Thyroid gland (tissue), 4 donors: ENCODE measurements at regions not wholly inside any gene's neighbourhood (a gene's known extent, or its start where the extent isn't known, plus 50 kb on each side); places are given as distances from the start of the nearest gene placed in this dataset.

Experiments
- DNase-seq, 2 donors: peaks; one replicate each; pipeline ENCODE4 v3.0.0-alpha.2; 2019
- H3K27ac ChIP-seq, 3 donors: fragments of 200-600 bp; sonication (generic); 1 replicate in 2 of 3; 2 replicates in 1 of 3; pipeline ENCODE4 v1.5.1; 2016 to 2019; ENCODE audit warnings: mild to moderate bottlenecking in 1 of 3, moderate library complexity in 1 of 3
- H3K27me3 ChIP-seq: fragments of 200-600 bp; sonication (generic); one replicate; pipeline ENCODE4 v1.5.1; 2019
- H3K36me3 ChIP-seq, 2 donors: fragments of 200-600 bp; sonication (generic); one replicate each; pipeline ENCODE4 v1.5.1; 2016 to 2019
- H3K4me1 ChIP-seq, 2 donors: fragments of 200-600 bp; sonication (generic); one replicate each; pipeline ENCODE4 v1.5.1; 2017 to 2019
- H3K4me3 ChIP-seq, 3 donors: fragments of 200-600 bp; sonication (generic); replicated peaks in 1 of 3; 1 replicate in 2 of 3; 2 replicates in 1 of 3; pipeline ENCODE4 v1.5.1; 2016; ENCODE audit warnings: mild to moderate bottlenecking in 1 of 3
- H3K9me3 ChIP-seq: fragments of 200-600 bp; sonication (generic); one replicate; pipeline ENCODE4 v1.5.1; 2017
- CTCF ChIP-seq, 6 experiments: fragments of 200-600 bp in 3 of 6; fragments of 450-650 bp in 3 of 6; sonication (generic) in 3 of 6; IDR thresholded peaks; one replicate each; pipeline ENCODE4 v1.5.1; 2016 to 2019; ENCODE audit warnings: antibody characterized with exemption in 6 of 6, mild to moderate bottlenecking in 2 of 6, inconsistent platforms in 1 of 6, moderate library complexity in 1 of 6
- POLR2A ChIP-seq, 2 donors: fragments of 450-650 bp; IDR thresholded peaks; one replicate each; pipeline ENCODE4 v1.6.1; 2017; ENCODE audit warnings: antibody characterized with exemption in 2 of 2, mild to moderate bottlenecking in 2 of 2, moderate library complexity in 1 of 2
- WGBS, 2 donors: methylation state at CpG; one replicate each; pipeline ENCODE4 v1.1.5; 2017; 5-methylcytosine and 5-hydroxymethylcytosine counted together
- intact Hi-C: fragments of 100-400 bp; cut with DNase I; formaldehyde crosslinking; loops from one replicate; pipeline ENCODE4 v1.15.1; 2023

- no peak for DNase-seq
- H3K27ac ChIP-seq, result no peak overlapping the region
- no peak for TF ChIP-seq CTCF (IDR thresholded peaks at IDR 0.05)
- no peak for TF ChIP-seq POLR2A (IDR thresholded peaks at IDR 0.05)
- H3K4me3 ChIP-seq, result no peak overlapping the region
- no peaks in the 10 kb centered on the region for H3K27me3 ChIP-seq
- H3K36me3 ChIP-seq, result no peaks in the 10 kb centered on the region
- no peaks in the 10 kb centered on the region for H3K9me3 ChIP-seq
- no peaks in the 10 kb centered on the region for H3K4me1 ChIP-seq
- intact Hi-C loops, result no loop called here
Observed at GRCh38 chr4:119858176-119858575, 208.5 kb downstream of the MAD2L1 start.

GRCh38 chr4:119854364-119854763 is 212.3 kb downstream of the MAD2L1 start:
- H3K9me3 ChIP-seq, result no peaks in the 10 kb centered on the region
- no peaks in the 10 kb centered on the region for H3K4me1 ChIP-seq
- H3K4me3 ChIP-seq, result no peak overlapping the region
- H3K27me3 ChIP-seq, result no peaks in the 10 kb centered on the region
- H3K27ac ChIP-seq, result no peak overlapping the region
- WGBS, 2 donors, result 35 to 36% methylated on average over 1 of the region's 1 CpG
- intact Hi-C loops, result no loop called here
- TF ChIP-seq CTCF (IDR thresholded peaks at IDR 0.05) (no peak), POLR2A (IDR thresholded peaks at IDR 0.05) (no peak)
- no peak for DNase-seq
- no peaks in the 10 kb centered on the region for H3K36me3 ChIP-seq

- Histone ChIP-seq H3K4me1 (no peaks in the 10 kb centered on the region), H3K27me3 (no peaks in the 10 kb centered on the region), H3K27ac (no peak overlapping the region), H3K4me3 (no peak overlapping the region), H3K36me3 (no peaks in the 10 kb centered on the region), H3K9me3 (no peaks in the 10 kb centered on the region)
- no peak for TF ChIP-seq POLR2A (IDR thresholded peaks at IDR 0.05)
- intact Hi-C loops, result no loop called here
- DNase-seq, result no peak
- WGBS, 2 donors, result 79% methylated on average over 2 of the region's 2 CpGs
Observed at GRCh38 chr4:119851649-119852048, 215.0 kb downstream of the MAD2L1 start.

GRCh38 chr4:119841361-119841760 is 212.8 kb upstream of the PDE5A start:
- intact Hi-C loops, result no loop called here
- Histone ChIP-seq H3K27ac (no peak overlapping the region), H3K36me3 (no peaks in the 10 kb centered on the region), H3K4me3 (no peak overlapping the region), H3K27me3 (no peaks in the 10 kb centered on the region), H3K9me3 (no peaks in the 10 kb centered on the region), H3K4me1 (no peaks in the 10 kb centered on the region)
- TF ChIP-seq POLR2A (IDR thresholded peaks at IDR 0.05), result no peak
- TF ChIP-seq CTCF (IDR thresholded peaks at IDR 0.05), result no peak
- no peak for DNase-seq

- DNase-seq, result no peak
- H3K27me3 ChIP-seq, result no peaks in the 10 kb centered on the region
- no peaks in the 10 kb centered on the region for H3K4me1 ChIP-seq
- intact Hi-C loops, result no loop called here
- H3K9me3 ChIP-seq, result no peaks in the 10 kb centered on the region
- TF ChIP-seq CTCF (IDR thresholded peaks at IDR 0.05) (no peak), POLR2A (IDR thresholded peaks at IDR 0.05) (no peak)
- 52 to 60% methylated on average over 1 of the region's 1 CpG for WGBS, 2 donors
- H3K36me3 ChIP-seq, result no peaks in the 10 kb centered on the region
- H3K27ac ChIP-seq, result no peak overlapping the region
- no peak overlapping the region for H3K4me3 ChIP-seq
Observed at GRCh38 chr4:119835613-119835910, 207.0 kb upstream of the PDE5A start.

GRCh38 chr4:119834906-119835612 is 206.5 kb upstream of the PDE5A start:
- no peak overlapping the region for H3K27ac ChIP-seq
- H3K4me3 ChIP-seq, result no peak overlapping the region
- H3K9me3 ChIP-seq, result no peaks in the 10 kb centered on the region
- H3K36me3 ChIP-seq, result no peaks in the 10 kb centered on the region
- no peaks in the 10 kb centered on the region for H3K4me1 ChIP-seq
- no peak for TF ChIP-seq POLR2A (IDR thresholded peaks at IDR 0.05)
- TF ChIP-seq CTCF (IDR thresholded peaks at IDR 0.05), result no peak
- WGBS, 2 donors, result 55 to 58% methylated on average over 3 of the region's 3 CpGs
- H3K27me3 ChIP-seq, result no peaks in the 10 kb centered on the region
- DNase-seq, result no peak
- intact Hi-C loops, result no loop called here
